ENCODE measurements at regions not wholly inside any gene's neighbourhood (a gene's known extent, or its start where the extent isn't known, plus 50 kb on each side); places are given as distances from the start of the nearest gene placed in this dataset.

DNA sequence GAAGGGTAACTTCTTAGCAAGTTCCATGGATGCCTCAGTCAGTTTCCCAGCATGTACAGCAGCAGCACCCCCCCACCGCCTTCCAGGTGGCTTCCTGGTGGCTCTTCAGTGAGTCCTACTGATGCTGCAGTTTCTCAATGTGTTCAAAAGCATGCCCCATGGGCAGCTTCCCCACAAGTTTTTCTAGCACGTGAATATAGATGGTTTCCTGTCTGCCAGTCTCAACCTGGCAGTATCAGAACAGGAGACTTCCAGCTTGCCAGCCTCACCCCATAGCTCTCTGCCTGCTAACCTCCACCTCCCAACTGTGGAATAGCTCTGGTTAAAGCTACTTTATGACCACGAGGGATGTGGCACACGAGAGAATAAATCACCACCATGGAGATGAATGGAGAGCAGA is 188.3 kb upstream of the SLCO3A1 start:
- no peak for TF ChIP-seq EZH2 (IDR thresholded peaks at IDR 0.05; ENCODE audit: insufficient read depth, poor library complexity, severe bottlenecking)
- no peak for TF ChIP-seq EZH2phosphoT487 (IDR thresholded peaks at IDR 0.05; ENCODE audit: insufficient read depth, low read depth)
